ENCODE measurements at regions not wholly inside any gene's neighbourhood (a gene's known extent, or its start where the extent isn't known, plus 50 kb on each side); places are given as distances from the start of the nearest gene placed in this dataset.

DNA sequence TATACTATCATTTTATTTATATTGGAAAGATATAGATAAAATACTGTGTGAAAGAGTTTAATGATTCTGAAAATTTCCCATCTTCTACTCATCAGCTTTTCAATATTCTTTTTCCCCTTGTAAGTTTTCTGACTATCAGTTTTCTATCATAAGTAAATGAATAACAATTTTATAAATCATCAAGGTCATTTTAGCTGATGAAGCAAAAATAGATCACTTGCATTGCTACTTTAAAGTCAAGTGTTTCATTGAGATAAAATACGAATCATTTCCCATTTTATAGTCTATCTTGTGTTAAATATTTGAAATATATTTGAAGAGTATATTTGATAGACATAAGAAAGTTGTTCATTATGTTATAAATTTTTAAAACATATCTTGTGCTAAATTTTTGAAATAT is 811.0 kb upstream of the GALNTL6 start:
- no peaks in the 10 kb centered on the region for H3K9me3 ChIP-seq
- no peak overlapping the region for H3K27ac ChIP-seq
- WGBS, 2 donors, result 50 to 59% methylated on average over 1 of the region's 1 CpG
- no peak for ATAC-seq
- DNase-seq, result no peak
- no peak overlapping the region for H3K4me3 ChIP-seq
- intact Hi-C loops (cut with DNase I), result no loop called here
- no peaks in the 10 kb centered on the region for H3K36me3 ChIP-seq
- TF ChIP-seq, protein P1, sequence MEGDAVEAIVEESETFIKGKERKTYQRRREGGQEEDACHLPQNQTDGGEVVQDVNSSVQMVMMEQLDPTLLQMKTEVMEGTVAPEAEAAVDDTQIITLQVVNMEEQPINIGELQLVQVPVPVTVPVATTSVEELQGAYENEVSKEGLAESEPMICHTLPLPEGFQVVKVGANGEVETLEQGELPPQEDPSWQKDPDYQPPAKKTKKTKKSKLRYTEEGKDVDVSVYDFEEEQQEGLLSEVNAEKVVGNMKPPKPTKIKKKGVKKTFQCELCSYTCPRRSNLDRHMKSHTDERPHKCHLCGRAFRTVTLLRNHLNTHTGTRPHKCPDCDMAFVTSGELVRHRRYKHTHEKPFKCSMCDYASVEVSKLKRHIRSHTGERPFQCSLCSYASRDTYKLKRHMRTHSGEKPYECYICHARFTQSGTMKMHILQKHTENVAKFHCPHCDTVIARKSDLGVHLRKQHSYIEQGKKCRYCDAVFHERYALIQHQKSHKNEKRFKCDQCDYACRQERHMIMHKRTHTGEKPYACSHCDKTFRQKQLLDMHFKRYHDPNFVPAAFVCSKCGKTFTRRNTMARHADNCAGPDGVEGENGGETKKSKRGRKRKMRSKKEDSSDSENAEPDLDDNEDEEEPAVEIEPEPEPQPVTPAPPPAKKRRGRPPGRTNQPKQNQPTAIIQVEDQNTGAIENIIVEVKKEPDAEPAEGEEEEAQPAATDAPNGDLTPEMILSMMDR (IDR thresholded peaks at IDR 0.05), result no peak
- H3K27me3 ChIP-seq, result no peaks in the 10 kb centered on the region
- H3K4me1 ChIP-seq, result no peaks in the 10 kb centered on the region

DNA sequence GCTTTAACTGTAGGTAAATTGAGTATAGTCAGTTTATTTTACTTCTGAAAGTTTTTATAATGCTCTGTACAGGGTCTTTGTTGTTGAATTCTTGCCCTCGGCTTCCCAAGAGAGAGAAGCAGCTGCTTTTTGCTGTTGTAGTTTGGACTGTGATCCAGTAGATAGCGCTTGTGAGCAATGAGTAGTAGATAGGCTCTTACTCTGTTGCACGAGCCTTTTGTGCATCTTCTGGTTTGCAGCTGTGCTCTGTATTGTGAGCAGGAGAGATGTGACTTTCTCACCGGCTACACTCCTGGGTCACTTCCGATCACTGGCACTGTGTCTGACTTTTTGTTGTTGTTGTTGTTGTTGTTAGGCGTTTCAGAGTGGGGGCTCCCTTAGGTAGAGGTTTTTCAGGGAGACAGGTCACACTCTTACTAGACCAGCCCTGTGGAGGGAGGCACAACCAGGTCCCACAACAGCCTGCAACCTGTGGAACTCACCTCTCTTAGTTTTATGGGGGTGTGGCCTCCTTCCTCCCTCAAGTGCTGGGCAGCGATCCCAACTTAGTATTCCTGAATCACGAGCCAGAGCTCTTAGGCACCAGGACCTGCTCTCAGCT is 822.1 kb upstream of the GALNTL6 start:
- H3K4me1 ChIP-seq, result no peaks in the 10 kb centered on the region
- intact Hi-C loops (cut with DNase I), result no loop called here
- DNase-seq (no peak), ATAC-seq (no peak)
- H3K9me3 ChIP-seq, result peaks cover 0 to 25% (median 0%) of the 10 kb centered on the region in 11 donors
- no peak overlapping the region for H3K27ac ChIP-seq
- WGBS, 2 donors, result 42 to 44% methylated on average over 8 of the region's 8 CpGs
- H3K36me3 ChIP-seq, result no peaks in the 10 kb centered on the region
- no peak overlapping the region for H3K4me3 ChIP-seq
- TF ChIP-seq, protein P1 (IDR thresholded peaks at IDR 0.05), result peak in 5 of 9 donors; percentile 7 to 40 (median 21)
- no peaks in the 10 kb centered on the region for H3K27me3 ChIP-seq

DNA sequence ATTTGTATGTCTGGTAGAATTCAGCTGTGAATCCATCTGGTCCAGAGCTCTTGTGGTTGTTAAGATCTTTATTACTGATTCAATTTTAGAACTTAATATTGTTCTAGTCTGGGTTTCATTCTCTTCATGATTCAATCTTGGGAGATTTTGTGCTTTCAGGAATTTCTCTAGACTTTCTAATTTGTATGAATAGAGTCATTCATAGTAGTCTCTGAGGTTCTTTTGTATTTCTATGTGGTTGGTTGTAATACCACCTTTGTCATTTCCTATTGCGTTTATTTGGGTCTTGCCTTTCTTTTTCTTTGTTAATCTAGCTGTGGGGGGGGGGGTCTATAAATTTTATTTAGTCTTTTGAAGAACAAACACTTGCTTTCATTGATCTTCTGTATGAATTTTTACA is 824.8 kb upstream of the GALNTL6 start:
- H3K4me3 ChIP-seq, result no peak overlapping the region
- no peak overlapping the region for H3K27ac ChIP-seq
- H3K36me3 ChIP-seq, result no peaks in the 10 kb centered on the region
- ATAC-seq (no peak), DNase-seq (no peak)
- peaks cover 0 to 30% (median 0%) of the 10 kb centered on the region in 11 donors for H3K9me3 ChIP-seq
- intact Hi-C loops (cut with DNase I), result no loop called here
- no peaks in the 10 kb centered on the region for H3K27me3 ChIP-seq
- TF ChIP-seq, protein P1 (IDR thresholded peaks at IDR 0.05), result no peak
- no peaks in the 10 kb centered on the region for H3K4me1 ChIP-seq
- 75 to 77% methylated on average over 1 of the region's 1 CpG for WGBS, 2 donors

DNA sequence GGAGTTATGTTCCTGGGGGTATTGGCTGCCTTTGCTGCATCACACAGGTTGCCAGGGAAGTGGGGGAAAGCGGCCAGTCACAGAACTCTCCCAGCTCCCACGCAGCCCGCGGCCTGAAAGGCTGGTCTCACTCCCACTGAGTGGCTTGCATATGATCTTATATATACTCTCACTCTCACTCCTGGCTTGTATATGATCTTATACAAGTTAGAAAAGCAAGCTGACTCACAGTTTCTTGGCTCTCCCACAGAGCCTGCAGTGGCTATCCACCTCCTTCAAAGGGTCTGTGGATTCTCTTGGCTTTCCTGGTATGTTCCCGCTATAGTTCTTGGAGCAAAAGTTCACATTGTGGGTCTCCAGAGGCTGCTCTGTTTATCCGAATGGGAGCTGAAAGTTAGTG is 833.5 kb upstream of the GALNTL6 start:
- Histone ChIP-seq H3K4me3 (no peak overlapping the region), H3K4me1 (no peaks in the 10 kb centered on the region), H3K27me3 (no peaks in the 10 kb centered on the region), H3K9me3 (peaks cover 0 to 14% (median 0%) of the 10 kb centered on the region in 11 donors), H3K27ac (no peak overlapping the region), H3K36me3 (no peaks in the 10 kb centered on the region)
- intact Hi-C loops (cut with DNase I), result no loop called here
- TF ChIP-seq, protein P1 (IDR thresholded peaks at IDR 0.05), result no peak
- WGBS, 2 donors, result 50 to 74% methylated on average over 6 of the region's 6 CpGs
- DNase-seq (no peak), ATAC-seq (peak in 1 of 8 donors; percentile 28)

All from heart right ventricle (tissue), 16 donors.